ENCODE measurements at regions not wholly inside any gene's neighbourhood (a gene's known extent, or its start where the extent isn't known, plus 50 kb on each side); places are given as distances from the start of the nearest gene placed in this dataset.

DNA sequence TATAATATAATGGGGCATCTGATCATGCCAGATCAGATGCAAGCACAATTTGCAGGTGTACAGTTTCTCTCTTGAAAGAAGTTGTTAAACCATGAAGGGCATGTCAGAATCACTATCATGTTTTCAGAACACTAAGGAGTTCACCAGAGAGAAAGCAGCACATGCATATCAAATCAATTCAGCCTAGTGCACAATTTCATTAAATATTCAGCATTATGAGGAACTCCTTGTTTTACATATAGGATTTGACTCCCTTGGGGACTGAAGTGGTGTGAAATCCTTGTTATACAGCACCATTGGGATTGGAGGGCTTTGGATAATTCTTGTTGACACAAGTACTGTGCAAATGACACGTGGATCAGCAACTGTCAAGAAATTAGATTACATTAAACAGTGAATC lies 562.1 kb upstream of the KLHL29 start:
- Histone ChIP-seq H3K9ac (ENCODE audit: low read depth, low read length) (no peak overlapping the region), H4K20me1 (ENCODE audit: insufficient read depth, low read length) (no peaks in the 10 kb centered on the region), H3K27ac (ENCODE audit: low read length) (no peak overlapping the region), H3K4me1 (ENCODE audit: insufficient read depth, low read length) (no peaks in the 10 kb centered on the region), H3K79me2 (ENCODE audit: insufficient read depth, low read length) (no peaks in the 10 kb centered on the region), H3K4me3 (ENCODE audit: low read depth in 1 of 2, low read length in 2 of 2) (no peak overlapping the region), H2AFZ (ENCODE audit: low read depth, low read length) (no peak overlapping the region), H3K36me3 (ENCODE audit: insufficient read depth, low read length) (no peaks in the 10 kb centered on the region), H3K27me3 (ENCODE audit: insufficient read depth, low read length, poor library complexity) (no peaks in the 10 kb centered on the region), H3K4me2 (ENCODE audit: insufficient read depth, low read length) (no peak overlapping the region), H3K9me3 (ENCODE audit: insufficient read depth, low read length, severe bottlenecking) (no peaks in the 10 kb centered on the region)
- DNase-seq (no peak), ATAC-seq (ENCODE audit: insufficient read depth, low read depth) (no peak)
- no peak for TF ChIP-seq EZH2 (IDR thresholded peaks at IDR 0.05; ENCODE audit: borderline replicate concordance, low read depth, low read length, severe bottlenecking)
- no peak for TF ChIP-seq CTCF (IDR thresholded peaks at IDR 0.05; ENCODE audit: borderline replicate concordance, extremely low read depth, low read length, poor library complexity, severe bottlenecking)

DNA sequence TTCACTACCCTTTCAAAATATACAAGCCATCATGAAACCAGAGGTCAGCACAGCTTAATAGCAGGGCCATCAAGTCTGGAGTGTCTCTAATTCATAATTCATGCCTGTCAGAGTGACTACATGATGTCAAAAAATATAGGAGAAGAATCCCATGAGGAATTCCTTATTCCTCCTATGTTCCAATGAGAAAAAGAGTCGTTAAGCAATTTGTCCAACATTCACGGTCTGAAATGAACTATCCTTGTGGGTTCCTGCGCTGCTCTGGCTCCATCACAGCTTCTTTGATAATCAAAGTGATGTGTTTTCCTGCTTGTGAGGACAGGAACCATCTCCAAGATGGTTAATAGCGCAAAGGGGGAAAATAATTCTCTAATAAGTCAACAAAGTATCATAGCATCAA lies 560.4 kb upstream of the KLHL29 start:
- no peak for ATAC-seq (ENCODE audit: insufficient read depth, low read depth)
- Histone ChIP-seq H3K79me2 (ENCODE audit: insufficient read depth, low read length) (no peaks in the 10 kb centered on the region), H3K4me3 (ENCODE audit: low read depth in 1 of 2, low read length in 2 of 2) (no peak overlapping the region), H3K4me1 (ENCODE audit: insufficient read depth, low read length) (no peaks in the 10 kb centered on the region), H2AFZ (ENCODE audit: low read depth, low read length) (no peak overlapping the region), H4K20me1 (ENCODE audit: insufficient read depth, low read length) (no peaks in the 10 kb centered on the region), H3K27ac (ENCODE audit: low read length) (no peak overlapping the region), H3K4me2 (ENCODE audit: insufficient read depth, low read length) (no peak overlapping the region), H3K36me3 (ENCODE audit: insufficient read depth, low read length) (no peaks in the 10 kb centered on the region), H3K27me3 (ENCODE audit: insufficient read depth, low read length, poor library complexity) (no peaks in the 10 kb centered on the region), H3K9ac (ENCODE audit: low read depth, low read length) (no peak overlapping the region), H3K9me3 (ENCODE audit: insufficient read depth, low read length, severe bottlenecking) (no peaks in the 10 kb centered on the region)
- no peak for TF ChIP-seq CTCF (IDR thresholded peaks at IDR 0.05; ENCODE audit: borderline replicate concordance, extremely low read depth, low read length, poor library complexity, severe bottlenecking)
- no peak for TF ChIP-seq EZH2 (IDR thresholded peaks at IDR 0.05; ENCODE audit: borderline replicate concordance, low read depth, low read length, severe bottlenecking)
- DNase-seq = no peak

DNA sequence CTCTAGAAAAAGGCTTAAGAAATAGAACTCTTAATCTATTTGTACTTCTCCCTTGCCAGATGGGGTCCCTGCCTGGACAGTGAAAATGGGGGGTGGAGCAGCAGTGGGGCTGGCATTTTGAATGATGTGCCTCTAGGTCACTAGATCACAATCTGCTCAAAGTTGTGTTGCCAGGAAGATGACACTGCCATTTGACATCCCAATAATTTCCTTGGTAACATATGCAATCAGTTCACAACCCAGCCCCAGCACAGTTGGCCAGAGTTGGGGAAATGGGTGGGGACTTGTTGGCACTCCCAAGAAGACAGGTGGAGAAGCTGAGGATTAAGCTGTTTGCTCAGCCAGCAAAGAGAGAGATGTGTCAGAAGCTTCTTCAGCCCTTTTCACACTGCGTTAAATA lies 558.3 kb upstream of the KLHL29 start:
- Histone ChIP-seq H3K27ac (ENCODE audit: low read length) (no peak overlapping the region), H3K79me2 (ENCODE audit: insufficient read depth, low read length) (no peaks in the 10 kb centered on the region), H2AFZ (ENCODE audit: low read depth, low read length) (no peak overlapping the region), H3K4me3 (ENCODE audit: low read depth in 1 of 2, low read length in 2 of 2) (no peak overlapping the region), H3K27me3 (ENCODE audit: insufficient read depth, low read length, poor library complexity) (no peaks in the 10 kb centered on the region), H4K20me1 (ENCODE audit: insufficient read depth, low read length) (no peaks in the 10 kb centered on the region), H3K4me2 (ENCODE audit: insufficient read depth, low read length) (no peak overlapping the region), H3K9ac (ENCODE audit: low read depth, low read length) (no peak overlapping the region), H3K36me3 (ENCODE audit: insufficient read depth, low read length) (no peaks in the 10 kb centered on the region), H3K9me3 (ENCODE audit: insufficient read depth, low read length, severe bottlenecking) (no peaks in the 10 kb centered on the region), H3K4me1 (ENCODE audit: insufficient read depth, low read length) (no peaks in the 10 kb centered on the region)
- no peak for TF ChIP-seq CTCF (IDR thresholded peaks at IDR 0.05; ENCODE audit: borderline replicate concordance, extremely low read depth, low read length, poor library complexity, severe bottlenecking)
- no peak for TF ChIP-seq EZH2 (IDR thresholded peaks at IDR 0.05; ENCODE audit: borderline replicate concordance, low read depth, low read length, severe bottlenecking)
- ATAC-seq (ENCODE audit: insufficient read depth, low read depth) (no peak), DNase-seq (no peak)

DNA sequence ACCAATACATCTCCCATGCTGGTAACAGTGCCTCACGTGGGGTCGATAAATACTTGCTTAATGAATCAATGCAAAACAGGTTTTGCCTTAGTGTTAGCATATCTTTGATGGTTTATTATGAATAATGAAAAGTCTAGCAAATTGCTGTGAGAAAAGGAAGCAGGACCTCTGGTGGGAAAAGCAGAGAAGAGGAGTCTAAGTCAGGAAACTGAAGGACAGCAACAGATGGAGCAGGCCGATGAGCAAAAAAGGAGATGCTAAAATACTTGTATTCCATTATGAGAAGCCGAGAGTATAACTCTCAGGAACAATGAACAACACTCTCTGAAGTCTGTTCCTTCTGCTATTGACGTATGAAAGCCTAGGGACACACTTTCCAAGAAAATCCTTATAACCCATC lies 555.2 kb upstream of the KLHL29 start:
- no peaks in the 10 kb centered on the region for H3K4me1 ChIP-seq (ENCODE audit: insufficient read depth, low read length)
- H3K36me3 ChIP-seq (ENCODE audit: insufficient read depth, low read length) = no peaks in the 10 kb centered on the region
- no peaks in the 10 kb centered on the region for H3K9me3 ChIP-seq (ENCODE audit: insufficient read depth, low read length, severe bottlenecking)
- no peaks in the 10 kb centered on the region for H3K79me2 ChIP-seq (ENCODE audit: insufficient read depth, low read length)
- no peak overlapping the region for H3K9ac ChIP-seq (ENCODE audit: low read depth, low read length)
- H3K27ac ChIP-seq (ENCODE audit: low read length) = no peak overlapping the region
- ATAC-seq (ENCODE audit: insufficient read depth, low read depth) = no peak
- H3K4me3 ChIP-seq (ENCODE audit: low read depth in 1 of 2, low read length in 2 of 2) = no peak overlapping the region
- no peaks in the 10 kb centered on the region for H4K20me1 ChIP-seq (ENCODE audit: insufficient read depth, low read length)
- no peaks in the 10 kb centered on the region for H3K27me3 ChIP-seq (ENCODE audit: insufficient read depth, low read length, poor library complexity)
- no peak overlapping the region for H3K4me2 ChIP-seq (ENCODE audit: insufficient read depth, low read length)
- no peak for TF ChIP-seq CTCF (IDR thresholded peaks at IDR 0.05; ENCODE audit: borderline replicate concordance, extremely low read depth, low read length, poor library complexity, severe bottlenecking)
- no peak for TF ChIP-seq EZH2 (IDR thresholded peaks at IDR 0.05; ENCODE audit: borderline replicate concordance, low read depth, low read length, severe bottlenecking)
- no peak overlapping the region for H2AFZ ChIP-seq (ENCODE audit: low read depth, low read length)
- no peak for DNase-seq

All from DND-41 (cell line).